ENCODE measurements at regions not wholly inside any gene's neighbourhood (a gene's known extent, or its start where the extent isn't known, plus 50 kb on each side); places are given as distances from the start of the nearest gene placed in this dataset.

GRCh38 chr5:63812693-63813092 is 149.6 kb downstream of the HTR1A start:
- WGBS, 2 donors (ENCODE audit: low coverage in 1 of 2): 83 to 84% methylated on average over 3 of the region's 3 CpGs
- Histone ChIP-seq H3K4me3 (no peak overlapping the region), H3K9me3 (no peaks in the 10 kb centered on the region), H3K27me3 (no peaks in the 10 kb centered on the region), H3K36me3 (no peaks in the 10 kb centered on the region), H3K4me1 (no peaks in the 10 kb centered on the region), H3K27ac (no peak overlapping the region)
- TF ChIP-seq CTCF (IDR thresholded peaks at IDR 0.05): no peak
- no peak for TF ChIP-seq EP300 (IDR thresholded peaks at IDR 0.05; ENCODE audit: low read depth)
- no peak for TF ChIP-seq POLR2AphosphoS5 (IDR thresholded peaks at IDR 0.05)
- TF ChIP-seq POLR2A (IDR thresholded peaks at IDR 0.05): no peak
- no peak for DNase-seq
- in situ Hi-C loops (cut with MboI; ENCODE audit: low pct_ligation_motif_present in 1 of 4, low pct_unique_long_range_greater_than_20kb in 1 of 4, low sequenced_read_pairs in 3 of 4) (no loop called here), intact Hi-C loops (cut with DNase I; ENCODE audit: low total_unique reads) (no loop called here)

GRCh38 chr5:63811961-63812360 is 150.3 kb downstream of the HTR1A start:
- Histone ChIP-seq H3K9me3 (no peaks in the 10 kb centered on the region), H3K4me3 (no peak overlapping the region), H3K27ac (no peak overlapping the region), H3K36me3 (no peaks in the 10 kb centered on the region), H3K4me1 (no peaks in the 10 kb centered on the region), H3K27me3 (no peaks in the 10 kb centered on the region)
- intact Hi-C loops (cut with DNase I; ENCODE audit: low total_unique reads) (no loop called here), in situ Hi-C loops (cut with MboI; ENCODE audit: low pct_ligation_motif_present in 1 of 4, low pct_unique_long_range_greater_than_20kb in 1 of 4, low sequenced_read_pairs in 3 of 4) (no loop called here)
- no peak for TF ChIP-seq POLR2AphosphoS5 (IDR thresholded peaks at IDR 0.05)
- TF ChIP-seq EP300 (IDR thresholded peaks at IDR 0.05; ENCODE audit: low read depth): no peak
- TF ChIP-seq CTCF (IDR thresholded peaks at IDR 0.05): no peak
- no peak for TF ChIP-seq POLR2A (IDR thresholded peaks at IDR 0.05)
- no peak for DNase-seq
- 67 to 70% methylated on average over 1 to 2 of the region's 2 CpGs for WGBS, 2 donors (ENCODE audit: low coverage in 1 of 2)

GRCh38 chr5:63811286-63811685 is 151.0 kb downstream of the HTR1A start:
- intact Hi-C loops (cut with DNase I; ENCODE audit: low total_unique reads): no loop called here
- 78 to 93% methylated on average over 2 of the region's 2 CpGs for WGBS, 2 donors (ENCODE audit: low coverage in 1 of 2)
- Histone ChIP-seq H3K4me1 (no peaks in the 10 kb centered on the region), H3K27ac (no peak overlapping the region), H3K4me3 (no peak overlapping the region), H3K36me3 (no peaks in the 10 kb centered on the region), H3K27me3 (no peaks in the 10 kb centered on the region), H3K9me3 (no peaks in the 10 kb centered on the region)
- in situ Hi-C loops (cut with MboI; ENCODE audit: low pct_ligation_motif_present in 1 of 4, low pct_unique_long_range_greater_than_20kb in 1 of 4, low sequenced_read_pairs in 3 of 4): no loop called here
- no peak for TF ChIP-seq POLR2A (IDR thresholded peaks at IDR 0.05)
- TF ChIP-seq EP300 (IDR thresholded peaks at IDR 0.05; ENCODE audit: low read depth): no peak
- TF ChIP-seq CTCF (IDR thresholded peaks at IDR 0.05): no peak
- TF ChIP-seq POLR2AphosphoS5 (IDR thresholded peaks at IDR 0.05): no peak
- DNase-seq: no peak

- Histone ChIP-seq H3K4me1 (no peaks in the 10 kb centered on the region), H3K9me3 (no peaks in the 10 kb centered on the region), H3K36me3 (no peaks in the 10 kb centered on the region), H3K27me3 (no peaks in the 10 kb centered on the region), H3K27ac (no peak overlapping the region), H3K4me3 (no peak overlapping the region)
- TF ChIP-seq POLR2A (IDR thresholded peaks at IDR 0.05) (no peak), POLR2AphosphoS5 (IDR thresholded peaks at IDR 0.05) (no peak), EP300 (IDR thresholded peaks at IDR 0.05; ENCODE audit: low read depth) (no peak), CTCF (IDR thresholded peaks at IDR 0.05) (no peak)
- in situ Hi-C loops (cut with MboI; ENCODE audit: low pct_ligation_motif_present in 1 of 4, low pct_unique_long_range_greater_than_20kb in 1 of 4, low sequenced_read_pairs in 3 of 4) (no loop called here), intact Hi-C loops (cut with DNase I; ENCODE audit: low total_unique reads) (no loop called here)
- no peak for DNase-seq
- 54 to 89% methylated on average over 1 of the region's 1 CpG for WGBS, 2 donors (ENCODE audit: low coverage in 1 of 2)
These were observed 157.1 kb downstream of the HTR1A start for GRCh38 chr5:63805151-63805550.

Measured in transverse colon (tissue), 4 donors.